Right lobe of liver (tissue), 4 donors: ENCODE measurements at regions not wholly inside any gene's neighbourhood (a gene's known extent, or its start where the extent isn't known, plus 50 kb on each side); places are given as distances from the start of the nearest gene placed in this dataset.

ENCODE experiments used
- CTCF ChIP-seq, 4 donors: fragments of 200-600 bp in 3 of 4; fragments of 450-650 bp in 1 of 4; IDR thresholded peaks; one replicate each; pipeline versions ENCODE4 v1.5.1 to v1.8.0; 2016 to 2022; ENCODE audit warnings: antibody characterized with exemption in 4 of 4, mild to moderate bottlenecking in 2 of 4
- POLR2A ChIP-seq: fragments of 450-650 bp; IDR thresholded peaks from one replicate; pipeline ENCODE4 v1.6.1; 2017; ENCODE audit warnings: antibody characterized with exemption, mild to moderate bottlenecking
- donor health status: DM: no; HTN: no; CAD: no.
- donor health status: DM: no; HTN: no; CAD: no.
- donor health status: DM: no; HTN: yes; CAD: no.

- no peak for TF ChIP-seq CTCF (IDR thresholded peaks at IDR 0.05)
- TF ChIP-seq POLR2A: no peak
Measured at GRCh38 chr18:78645216-78645615, 334.4 kb upstream of the SALL3 start.
